SH-SY5Y (cell line): ENCODE measurements at regions not wholly inside any gene's neighbourhood (a gene's known extent, or its start where the extent isn't known, plus 50 kb on each side); places are given as distances from the start of the nearest gene placed in this dataset.

Source experiments
- GATA2 ChIP-seq: IDR thresholded peaks from 2 replicates; pipeline ENCODE4 v1.6.1; 2011; ENCODE audit warnings: mild to moderate bottlenecking, low read depth, low read length
- GATA3 ChIP-seq: IDR thresholded peaks from 2 replicates; pipeline ENCODE4 v1.6.1; 2011; ENCODE audit warnings: low read depth, mild to moderate bottlenecking, low read length, moderate library complexity

DNA sequence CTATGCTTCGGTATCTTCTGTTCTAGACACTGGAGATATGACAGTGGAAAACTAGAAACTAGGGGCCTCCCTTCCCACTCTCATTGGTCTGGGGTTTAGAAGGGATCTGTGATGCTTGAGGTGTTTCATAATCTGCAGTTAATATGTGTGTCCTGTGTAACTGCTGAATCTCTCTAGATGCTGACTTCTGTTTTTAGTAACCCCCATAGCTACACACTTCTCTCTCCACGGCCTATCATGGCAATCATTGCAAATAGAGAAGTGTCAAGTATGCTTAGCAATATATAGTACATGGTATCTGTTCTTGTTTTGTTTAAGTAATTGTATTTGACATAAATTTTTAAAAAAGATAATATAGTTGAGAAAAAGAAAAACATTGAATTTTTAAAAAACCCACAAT is 394.6 kb upstream of the MMS22L start:
- TF ChIP-seq GATA3 (no peak), GATA2 (no peak)
